Trophoblast cell (in vitro differentiated cells and primary cell): ENCODE measurements at regions not wholly inside any gene's neighbourhood (a gene's known extent, or its start where the extent isn't known, plus 50 kb on each side); places are given as distances from the start of the nearest gene placed in this dataset.

Source experiments
- DNase-seq, 2 donors: peaks; one replicate each; pipeline ENCODE4 v3.0.0-alpha.2; 2016
- H2AFZ ChIP-seq: 2 replicates; pipeline ENCODE4 v1.6.1; 2013; ENCODE audit warnings: low read length, moderate library complexity, mild to moderate bottlenecking; ENCODE audit not compliant: insufficient read depth, poor library complexity
- H2AK5ac ChIP-seq: 2 replicates; pipeline ENCODE4 v1.6.1; 2013; ENCODE audit warnings: mild to moderate bottlenecking, low read length
- H2BK120ac ChIP-seq: 2 replicates; pipeline ENCODE4 v1.6.1; 2013; ENCODE audit warnings: low read length, mild to moderate bottlenecking, moderate library complexity; ENCODE audit not compliant: insufficient read depth, poor library complexity
- H2BK12ac ChIP-seq: 2 replicates; pipeline ENCODE4 v1.6.1; 2013; ENCODE audit warnings: mild to moderate bottlenecking, low read length, moderate library complexity
- H2BK5ac ChIP-seq: 2 replicates; pipeline ENCODE4 v1.6.1; 2013; ENCODE audit warnings: low read length, low read depth, moderate library complexity, mild to moderate bottlenecking; ENCODE audit not compliant: poor library complexity
- H3K14ac ChIP-seq: 2 replicates; pipeline ENCODE4 v1.6.1; 2013; ENCODE audit warnings: mild to moderate bottlenecking, low read length
- H3K18ac ChIP-seq: 2 replicates; pipeline ENCODE4 v1.6.1; 2013; ENCODE audit warnings: mild to moderate bottlenecking, low read length
- H3K23ac ChIP-seq: 2 replicates; pipeline ENCODE4 v1.6.1; 2013; ENCODE audit warnings: low read length
- H3K27ac ChIP-seq: 2 replicates; pipeline ENCODE4 v1.5.1; 2013; ENCODE audit warnings: low read depth, mild to moderate bottlenecking, inconsistent platforms, low read length, moderate library complexity
- H3K27me3 ChIP-seq: 2 replicates; pipeline ENCODE4 v1.6.1; 2013; ENCODE audit warnings: inconsistent platforms, mild to moderate bottlenecking, low read length, moderate library complexity; ENCODE audit not compliant: insufficient read depth
- H3K36me3 ChIP-seq, 2 experiments: 1 replicate in 1 of 2; 2 replicates in 1 of 2; pipeline ENCODE4 v1.6.1; 2013; ENCODE audit warnings: low read length in 2 of 2, mild to moderate bottlenecking in 2 of 2, moderate library complexity in 1 of 2; ENCODE audit not compliant: insufficient read depth in 2 of 2, control insufficient read depth in 1 of 2
- H3K4ac ChIP-seq: 2 replicates; pipeline ENCODE4 v1.6.1; 2013; ENCODE audit warnings: low read depth, mild to moderate bottlenecking, low read length, moderate library complexity
- H3K4me1 ChIP-seq, 2 experiments: 1 replicate in 1 of 2; 2 replicates in 1 of 2; pipeline ENCODE4 v1.6.1; 2013; ENCODE audit warnings: low read length in 2 of 2, mild to moderate bottlenecking in 2 of 2, moderate library complexity in 1 of 2; ENCODE audit not compliant: insufficient read depth in 2 of 2, control insufficient read depth in 1 of 2
- H3K4me2 ChIP-seq: 2 replicates; pipeline ENCODE4 v1.6.1; 2013; ENCODE audit warnings: inconsistent platforms, mild to moderate bottlenecking, low read length, moderate library complexity
- H3K4me3 ChIP-seq: 2 replicates; pipeline ENCODE4 v1.5.1; 2013; ENCODE audit warnings: mild to moderate bottlenecking, low read depth, low read length, inconsistent platforms
- H3K79me1 ChIP-seq: one replicate; pipeline ENCODE4 v1.6.1; 2013; ENCODE audit warnings: low read length
- H3K79me2 ChIP-seq: 2 replicates; pipeline ENCODE4 v1.6.1; 2013; ENCODE audit warnings: low read length, mild to moderate bottlenecking; ENCODE audit not compliant: control insufficient read depth, insufficient read depth, poor library complexity
- H3K9ac ChIP-seq: 2 replicates; pipeline ENCODE4 v1.6.1; 2013; ENCODE audit warnings: mild to moderate bottlenecking, low read length
- H3K9me3 ChIP-seq: 2 replicates; pipeline ENCODE4 v1.6.1; 2013; ENCODE audit warnings: low read depth, mild to moderate bottlenecking, control low read depth, inconsistent platforms, low read length; ENCODE audit not compliant: insufficient read depth
- H4K12ac ChIP-seq: 2 replicates; pipeline ENCODE4 v1.6.1; 2013; ENCODE audit warnings: low read depth, mild to moderate bottlenecking, low read length, moderate library complexity
- H4K8ac ChIP-seq: 2 replicates; pipeline ENCODE4 v1.6.1; 2013; ENCODE audit warnings: low read depth, mild to moderate bottlenecking, low read length, moderate library complexity
- H4K91ac ChIP-seq: one replicate; pipeline ENCODE4 v1.6.1; 2013; ENCODE audit warnings: low read depth, mild to moderate bottlenecking, low read length, moderate library complexity
- WGBS: extraction: QIAGEN DNeasy Blood & Tissue Kit; methylation state at CpG from one replicate; pipeline ENCODE4 v1.1.7; 2013; ENCODE audit warnings: missing lambda C conversion rate; ENCODE audit not compliant: insufficient read length, insufficient coverage; ENCODE audit errors: extremely low coverage; 5-methylcytosine and 5-hydroxymethylcytosine counted together

DNA sequence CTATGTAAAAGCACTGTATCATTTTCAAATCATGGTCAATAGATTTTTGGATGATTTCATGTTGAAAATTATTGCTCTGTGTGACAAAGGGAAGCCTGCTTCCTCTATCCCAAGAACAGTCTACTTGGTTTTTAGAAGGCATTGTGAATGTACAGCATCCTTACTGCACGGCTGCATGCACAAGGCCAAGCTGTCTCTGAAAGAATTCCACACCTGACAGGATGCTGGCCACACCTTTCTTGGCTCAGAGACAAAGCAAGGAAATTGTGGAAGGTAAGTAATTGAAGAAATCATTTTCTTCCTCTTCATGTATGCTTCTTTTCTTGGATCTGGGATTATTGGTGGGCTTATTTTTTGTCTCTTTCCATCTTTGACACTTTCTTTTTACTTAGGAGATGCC is 53.7 kb upstream of the VCAN start:
- no peak overlapping the region for H3K27ac ChIP-seq

DNA sequence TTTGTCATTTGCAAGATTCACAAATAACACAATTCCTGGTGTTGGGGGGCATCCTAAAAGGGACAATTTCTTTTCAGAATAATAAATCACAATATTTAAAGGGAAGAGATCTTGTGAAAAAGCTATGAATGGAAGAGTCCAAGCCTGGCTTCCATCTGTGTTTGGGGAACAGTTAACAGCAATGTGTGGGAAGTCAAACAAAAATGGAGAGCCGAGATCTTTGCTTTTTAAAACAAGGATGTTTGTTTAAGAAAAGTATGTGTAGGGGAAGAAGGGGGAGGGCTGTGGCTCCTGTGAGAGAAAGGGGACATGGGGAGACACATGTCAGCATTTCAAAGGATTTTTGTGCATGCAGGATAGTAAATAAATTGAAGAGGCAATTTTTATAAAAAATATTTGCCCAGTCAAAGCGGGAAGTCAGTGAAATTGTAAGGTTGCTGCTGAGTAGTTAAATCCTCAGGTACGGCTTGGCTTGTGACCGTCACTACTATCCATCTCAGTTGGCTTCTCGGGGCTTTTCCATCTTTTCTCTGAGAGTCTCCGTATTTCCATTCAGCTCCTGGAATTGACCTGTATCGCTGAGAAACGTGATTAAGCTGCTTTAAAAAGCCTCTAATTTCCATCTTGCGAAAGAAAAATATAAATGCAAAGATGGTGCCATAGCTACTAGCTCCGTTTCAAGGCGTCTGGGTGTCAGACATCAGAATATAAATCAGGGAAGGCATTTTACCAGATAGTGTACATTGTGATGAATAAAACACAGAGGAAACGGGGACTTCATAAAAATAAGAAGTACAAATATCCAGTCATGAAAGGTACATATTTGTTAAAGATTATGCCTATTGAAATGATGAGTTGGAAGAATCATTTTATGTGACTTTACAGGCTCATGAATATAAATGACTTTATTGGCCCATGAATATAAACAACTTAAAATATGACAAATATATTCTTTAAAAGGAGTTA is 52.9 kb upstream of the VCAN start:
- H3K4ac ChIP-seq = no peak overlapping the region
- no peak overlapping the region for H4K8ac ChIP-seq
- no peak overlapping the region for H2BK5ac ChIP-seq
- H4K12ac ChIP-seq = no peak overlapping the region
- H3K9ac ChIP-seq = no peak overlapping the region
- no peak overlapping the region for H3K18ac ChIP-seq
- no peak overlapping the region for H2BK12ac ChIP-seq
- no peaks in the 10 kb centered on the region for H3K79me1 ChIP-seq
- H4K91ac ChIP-seq = no peak overlapping the region
- no peaks in the 10 kb centered on the region for H3K27me3 ChIP-seq
- H3K36me3 ChIP-seq = no peaks in the 10 kb centered on the region
- DNase-seq = no peak
- H3K9me3 ChIP-seq = no peaks in the 10 kb centered on the region
- H3K23ac ChIP-seq = no peak overlapping the region
- no peaks in the 10 kb centered on the region for H3K4me1 ChIP-seq
- WGBS = no CpG with 5 or more reads among the region's 12 CpGs
- no peak overlapping the region for H3K27ac ChIP-seq
- no peak overlapping the region for H2BK120ac ChIP-seq
- no peak overlapping the region for H3K4me2 ChIP-seq
- H3K14ac ChIP-seq = no peak overlapping the region
- no peaks in the 10 kb centered on the region for H3K79me2 ChIP-seq
- no peak overlapping the region for H3K4me3 ChIP-seq
- no peak overlapping the region for H2AK5ac ChIP-seq
- H2AFZ ChIP-seq = no peak overlapping the region

More for the DNA sequence above, 53.7 kb upstream of the VCAN start:
- Histone ChIP-seq H3K23ac (no peak overlapping the region), H3K4me3 (no peak overlapping the region), H2BK5ac (no peak overlapping the region), H3K27me3 (no peaks in the 10 kb centered on the region), H2BK12ac (no peak overlapping the region), H3K79me1 (no peaks in the 10 kb centered on the region), H4K91ac (no peak overlapping the region), H3K36me3 (no peaks in the 10 kb centered on the region), H3K14ac (no peak overlapping the region), H3K79me2 (no peaks in the 10 kb centered on the region), H2AFZ (no peak overlapping the region), H4K8ac (no peak overlapping the region), H3K4me2 (no peak overlapping the region), H3K4me1 (no peaks in the 10 kb centered on the region), H2BK120ac (no peak overlapping the region), H3K4ac (no peak overlapping the region), H3K9me3 (no peaks in the 10 kb centered on the region), H2AK5ac (no peak overlapping the region), H3K9ac (no peak overlapping the region), H3K18ac (no peak overlapping the region), H4K12ac (no peak overlapping the region)
- no CpG with 5 or more reads among the region's 1 CpG for WGBS
- no peak for DNase-seq
